Fibroblast of pulmonary artery (primary cell): ENCODE measurements at regions not wholly inside any gene's neighbourhood (a gene's known extent, or its start where the extent isn't known, plus 50 kb on each side); places are given as distances from the start of the nearest gene placed in this dataset.

Experiments
- DNase-seq: peaks from one replicate; pipeline ENCODE4 v3.0.0-alpha.2; 2010; ENCODE audit warnings: low read depth
- H3K4me3 ChIP-seq: replicated peaks from 2 replicates; pipeline ENCODE4 v1.5.1; 2011; ENCODE audit warnings: low read depth, mild to moderate bottlenecking, control low read depth, low read length, moderate library complexity
- TF ChIP-seq, protein P1 (sequence below): IDR thresholded peaks from 2 replicates; pipeline ENCODE4 v1.5.1; 2011; ENCODE audit warnings: mild to moderate bottlenecking, control low read depth, low read length, inconsistent platforms; ENCODE audit errors: missing control alignments

GRCh38 chr11:96940227-96940626, 550.4 kb downstream of the JRKL start:
- DNase-seq = no peak
- no peak overlapping the region for H3K4me3 ChIP-seq
- TF ChIP-seq, protein P1, sequence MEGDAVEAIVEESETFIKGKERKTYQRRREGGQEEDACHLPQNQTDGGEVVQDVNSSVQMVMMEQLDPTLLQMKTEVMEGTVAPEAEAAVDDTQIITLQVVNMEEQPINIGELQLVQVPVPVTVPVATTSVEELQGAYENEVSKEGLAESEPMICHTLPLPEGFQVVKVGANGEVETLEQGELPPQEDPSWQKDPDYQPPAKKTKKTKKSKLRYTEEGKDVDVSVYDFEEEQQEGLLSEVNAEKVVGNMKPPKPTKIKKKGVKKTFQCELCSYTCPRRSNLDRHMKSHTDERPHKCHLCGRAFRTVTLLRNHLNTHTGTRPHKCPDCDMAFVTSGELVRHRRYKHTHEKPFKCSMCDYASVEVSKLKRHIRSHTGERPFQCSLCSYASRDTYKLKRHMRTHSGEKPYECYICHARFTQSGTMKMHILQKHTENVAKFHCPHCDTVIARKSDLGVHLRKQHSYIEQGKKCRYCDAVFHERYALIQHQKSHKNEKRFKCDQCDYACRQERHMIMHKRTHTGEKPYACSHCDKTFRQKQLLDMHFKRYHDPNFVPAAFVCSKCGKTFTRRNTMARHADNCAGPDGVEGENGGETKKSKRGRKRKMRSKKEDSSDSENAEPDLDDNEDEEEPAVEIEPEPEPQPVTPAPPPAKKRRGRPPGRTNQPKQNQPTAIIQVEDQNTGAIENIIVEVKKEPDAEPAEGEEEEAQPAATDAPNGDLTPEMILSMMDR = no peak

DNA sequence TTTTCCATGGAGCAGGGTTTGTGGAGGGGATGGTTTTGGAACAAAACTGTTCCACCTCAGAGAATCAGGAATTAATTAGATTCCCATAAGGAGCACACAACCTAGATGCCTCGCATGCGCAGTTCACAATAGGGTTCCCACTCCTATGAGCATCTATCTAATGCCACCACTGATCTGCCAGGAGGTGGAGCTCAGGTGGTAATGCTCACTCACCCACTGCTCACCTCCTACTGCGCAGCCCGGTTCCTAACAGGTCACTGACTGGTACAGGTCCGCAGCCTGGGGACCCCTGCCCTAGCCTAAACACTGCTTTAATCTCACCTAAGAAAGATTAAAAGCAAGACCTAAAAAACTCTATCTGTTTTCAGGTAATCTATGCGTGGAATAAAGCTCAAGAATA, 553.0 kb downstream of the JRKL start:
- TF ChIP-seq, protein P1 = no peak
- no peak overlapping the region for H3K4me3 ChIP-seq

DNA sequence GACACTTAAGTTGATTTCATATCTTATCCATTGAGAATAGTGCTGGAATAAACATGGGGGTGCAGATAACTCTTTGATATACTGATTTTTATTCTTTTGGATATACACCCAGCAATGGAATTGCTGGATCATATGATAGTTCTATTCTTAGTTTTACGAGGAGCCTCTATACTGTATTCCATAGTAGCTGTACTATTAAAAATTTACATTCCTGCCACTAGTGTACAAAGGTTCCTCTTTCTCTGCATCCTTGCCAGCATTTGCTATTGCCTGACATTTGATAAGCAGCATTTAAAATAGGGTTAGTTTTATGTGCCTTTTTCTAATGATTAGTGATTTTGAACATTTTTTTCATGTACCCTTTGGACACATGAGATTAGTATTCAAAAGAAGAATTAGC, 554.2 kb downstream of the JRKL start:
- no peak for DNase-seq
- H3K4me3 ChIP-seq = no peak overlapping the region
- TF ChIP-seq, protein P1 = no peak

More for the DNA sequence above, 553.0 kb downstream of the JRKL start:
- DNase-seq = no peak

GRCh38 chr11:96948066-96948465, 558.3 kb downstream of the JRKL start:
- no peak overlapping the region for H3K4me3 ChIP-seq
- no peak for DNase-seq
- TF ChIP-seq, protein P1 = no peak

DNA sequence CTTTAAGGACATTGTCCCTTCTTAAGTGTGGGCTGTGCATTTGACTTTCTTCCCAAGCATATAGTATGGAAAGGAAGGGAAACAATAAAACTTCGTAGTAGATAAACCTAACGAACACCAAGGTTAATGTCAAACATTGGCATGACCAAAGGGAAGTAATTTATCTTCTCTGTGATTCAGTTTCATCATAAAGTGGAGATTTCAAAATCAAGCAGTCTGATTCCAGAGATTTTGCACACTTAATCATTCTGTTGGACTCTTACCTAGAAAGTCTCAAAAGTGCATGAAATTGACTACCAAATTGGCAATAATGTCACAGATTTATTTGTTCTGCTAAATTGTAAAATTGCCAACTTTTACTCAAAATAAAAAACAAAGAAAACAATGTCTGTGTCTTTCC, 559.7 kb downstream of the JRKL start:
- TF ChIP-seq, protein P1 = no peak
- no peak for DNase-seq
- H3K4me3 ChIP-seq = no peak overlapping the region

GRCh38 chr11:96954587-96955242, 564.9 kb downstream of the JRKL start:
- TF ChIP-seq, protein P1 = no peak
- no peak for DNase-seq
- H3K4me3 ChIP-seq = no peak overlapping the region

DNA sequence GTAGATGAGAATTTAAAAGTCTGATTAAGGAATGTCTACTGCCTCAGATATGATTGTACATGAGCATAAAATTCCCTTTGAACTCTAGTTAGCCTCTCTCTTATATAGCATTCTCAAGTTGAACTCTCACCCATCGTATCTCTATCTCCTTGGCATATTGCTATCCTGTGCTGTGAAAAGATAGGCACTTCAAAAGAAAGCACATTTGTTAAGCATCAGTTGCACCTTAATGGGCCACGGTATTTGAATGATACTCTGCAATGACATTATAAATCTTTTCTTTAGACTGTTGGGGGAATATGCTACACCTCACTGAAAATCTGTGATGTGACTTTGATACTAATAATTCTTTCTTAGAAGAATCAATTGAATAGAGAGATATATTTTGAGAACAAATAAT, 570.7 kb downstream of the JRKL start:
- TF ChIP-seq, protein P1 = no peak
- no peak for DNase-seq
- no peak overlapping the region for H3K4me3 ChIP-seq
